MM.1S (cell line): ENCODE measurements at regions not wholly inside any gene's neighbourhood (a gene's known extent, or its start where the extent isn't known, plus 50 kb on each side); places are given as distances from the start of the nearest gene placed in this dataset.

Experiments used
- DNase-seq: peaks from one replicate; pipeline ENCODE4 v3.0.0-alpha.2; 2015
- H2AFZ ChIP-seq: fragments of 300-600 bp; sonication (generic); 2 replicates; pipeline ENCODE4 v1.6.0; 2016; ENCODE audit warnings: antibody characterized with exemption, low read length
- H3F3A ChIP-seq: fragments of 300-600 bp; sonication (generic); 2 replicates; pipeline ENCODE4 v1.6.1; 2016; ENCODE audit warnings: mild to moderate bottlenecking, antibody characterized with exemption, low read length, moderate library complexity, mixed read lengths; ENCODE audit not compliant: insufficient read depth
- H3K27ac ChIP-seq: fragments of 300-600 bp; sonication (generic); 2 replicates; pipeline ENCODE4 v1.5.1; 2016; ENCODE audit warnings: mild to moderate bottlenecking, low read length
- H3K27me3 ChIP-seq: fragments of 300-600 bp; sonication (generic); replicated peaks from 2 replicates; pipeline ENCODE4 v1.6.0; 2016; ENCODE audit warnings: low read length; ENCODE audit not compliant: insufficient read depth
- H3K36me3 ChIP-seq: fragments of 300-600 bp; sonication (generic); replicated peaks from 2 replicates; pipeline ENCODE4 v1.6.1; 2016; ENCODE audit warnings: mild to moderate bottlenecking, low read length, mixed read lengths; ENCODE audit not compliant: insufficient read depth
- H3K4me1 ChIP-seq: fragments of 300-600 bp; sonication (generic); 2 replicates; pipeline ENCODE4 v1.6.1; 2016; ENCODE audit warnings: low read length, mixed read lengths
- H3K4me2 ChIP-seq: fragments of 300-600 bp; sonication (generic); 2 replicates; pipeline ENCODE4 v1.6.0; 2016; ENCODE audit warnings: low read depth, low read length
- H3K4me3 ChIP-seq: fragments of 300-600 bp; sonication (generic); 2 replicates; pipeline ENCODE4 v1.5.1; 2016; ENCODE audit warnings: low read length, mixed read lengths
- H3K79me2 ChIP-seq: fragments of 300-600 bp; sonication (generic); 2 replicates; pipeline ENCODE4 v1.6.1; 2016; ENCODE audit warnings: mixed run types, low read length, mixed read lengths
- H3K9ac ChIP-seq: fragments of 300-600 bp; sonication (generic); 2 replicates; pipeline ENCODE4 v1.6.1; 2016; ENCODE audit warnings: low read length, mixed read lengths
- H3K9me2 ChIP-seq: fragments of 300-600 bp; sonication (generic); replicated peaks from 2 replicates; pipeline ENCODE4 v1.6.1; 2016; ENCODE audit warnings: mild to moderate bottlenecking, low read length, mixed read lengths; ENCODE audit not compliant: insufficient read depth
- H3K9me3 ChIP-seq: fragments of 300-600 bp; sonication (generic); replicated peaks from 2 replicates; pipeline ENCODE4 v1.6.1; 2016; ENCODE audit warnings: mild to moderate bottlenecking, low read length, mixed read lengths; ENCODE audit not compliant: insufficient read depth
- H4K20me1 ChIP-seq: fragments of 300-600 bp; sonication (generic); 2 replicates; pipeline ENCODE4 v1.6.1; 2016; ENCODE audit warnings: mild to moderate bottlenecking, low read length, moderate library complexity, mixed read lengths; ENCODE audit not compliant: insufficient read depth
- CTCF ChIP-seq: fragments of 300-600 bp; sonication (generic); IDR thresholded peaks from 2 replicates; pipeline ENCODE4 v1.5.1; 2016; ENCODE audit warnings: antibody characterized with exemption, low read length, mixed read lengths
- EZH2 ChIP-seq: fragments of 300-600 bp; sonication (generic); optimal IDR thresholded peaks from 2 replicates; pipeline ENCODE3; 2017; ENCODE audit warnings: low read depth, mild to moderate bottlenecking, antibody characterized with exemption, low read length, mixed read lengths
- EZH2phosphoT487 ChIP-seq: fragments of 300-600 bp; sonication (generic); IDR thresholded peaks from 2 replicates; pipeline ENCODE4 v1.6.1; 2018; ENCODE audit warnings: antibody characterized with exemption, low read length

DNA sequence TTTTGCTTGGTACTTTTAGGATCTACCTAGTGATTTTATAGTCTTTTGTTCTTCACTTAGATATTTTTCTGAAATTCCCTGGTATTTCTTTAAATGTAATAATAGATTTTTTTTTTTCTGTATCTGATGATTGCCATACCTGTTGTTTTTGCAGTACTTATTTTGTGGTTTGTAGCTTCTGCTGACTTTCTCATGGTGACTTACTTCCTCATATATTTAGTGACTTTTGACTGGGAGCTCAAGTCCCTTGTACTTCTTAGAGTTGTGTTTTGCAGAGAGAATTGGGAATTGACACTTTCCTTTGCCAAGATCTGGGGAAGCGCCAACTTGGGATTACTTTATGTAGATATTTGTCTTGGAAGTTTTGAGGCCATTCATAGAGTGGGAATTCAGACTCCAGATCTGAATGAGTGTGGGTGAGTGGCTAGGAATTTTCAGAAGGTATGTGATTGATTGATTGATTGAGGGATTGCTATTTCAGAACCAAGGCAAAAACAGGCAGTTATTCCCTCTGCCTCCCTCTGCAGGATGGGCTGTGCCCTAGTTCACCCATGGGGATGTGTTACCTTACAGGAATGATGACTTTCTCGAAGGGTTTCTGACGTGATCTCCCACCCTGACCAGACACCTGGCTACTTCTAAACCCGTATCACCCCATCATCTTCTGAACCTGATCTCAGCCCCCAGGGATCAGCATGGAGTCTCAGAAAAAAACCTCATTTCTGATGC, 219.5 kb downstream of the URB2 start:
- TF ChIP-seq CTCF (no peak), EZH2 (no peak), EZH2phosphoT487 (no peak)
- no peaks in the 10 kb centered on the region for H3K36me3 ChIP-seq
- no peaks in the 10 kb centered on the region for H3K79me2 ChIP-seq
- H4K20me1 ChIP-seq: no peaks in the 10 kb centered on the region
- H3K4me2 ChIP-seq: no peak overlapping the region
- H3K9me3 ChIP-seq: no peaks in the 10 kb centered on the region
- no peak overlapping the region for H2AFZ ChIP-seq
- H3K27me3 ChIP-seq: no peaks in the 10 kb centered on the region
- no peak overlapping the region for H3K4me3 ChIP-seq
- no peak overlapping the region for H3K27ac ChIP-seq
- no peak for DNase-seq
- H3F3A ChIP-seq: no peaks in the 10 kb centered on the region
- no peaks in the 10 kb centered on the region for H3K9me2 ChIP-seq
- no peak overlapping the region for H3K9ac ChIP-seq
- no peaks in the 10 kb centered on the region for H3K4me1 ChIP-seq

GRCh38 chr1:229846351-229846750, 220.3 kb downstream of the URB2 start:
- no peaks in the 10 kb centered on the region for H3K79me2 ChIP-seq
- H3F3A ChIP-seq: no peaks in the 10 kb centered on the region
- no peak overlapping the region for H2AFZ ChIP-seq
- H3K27ac ChIP-seq: no peak overlapping the region
- H3K9me3 ChIP-seq: no peaks in the 10 kb centered on the region
- no peak overlapping the region for H3K4me2 ChIP-seq
- no peak overlapping the region for H3K9ac ChIP-seq
- no peaks in the 10 kb centered on the region for H4K20me1 ChIP-seq
- no peaks in the 10 kb centered on the region for H3K36me3 ChIP-seq
- H3K9me2 ChIP-seq: no peaks in the 10 kb centered on the region
- H3K27me3 ChIP-seq: no peaks in the 10 kb centered on the region
- TF ChIP-seq EZH2phosphoT487 (no peak), CTCF (no peak), EZH2 (no peak)
- no peak for DNase-seq
- H3K4me3 ChIP-seq: no peak overlapping the region
- H3K4me1 ChIP-seq: no peaks in the 10 kb centered on the region

DNA sequence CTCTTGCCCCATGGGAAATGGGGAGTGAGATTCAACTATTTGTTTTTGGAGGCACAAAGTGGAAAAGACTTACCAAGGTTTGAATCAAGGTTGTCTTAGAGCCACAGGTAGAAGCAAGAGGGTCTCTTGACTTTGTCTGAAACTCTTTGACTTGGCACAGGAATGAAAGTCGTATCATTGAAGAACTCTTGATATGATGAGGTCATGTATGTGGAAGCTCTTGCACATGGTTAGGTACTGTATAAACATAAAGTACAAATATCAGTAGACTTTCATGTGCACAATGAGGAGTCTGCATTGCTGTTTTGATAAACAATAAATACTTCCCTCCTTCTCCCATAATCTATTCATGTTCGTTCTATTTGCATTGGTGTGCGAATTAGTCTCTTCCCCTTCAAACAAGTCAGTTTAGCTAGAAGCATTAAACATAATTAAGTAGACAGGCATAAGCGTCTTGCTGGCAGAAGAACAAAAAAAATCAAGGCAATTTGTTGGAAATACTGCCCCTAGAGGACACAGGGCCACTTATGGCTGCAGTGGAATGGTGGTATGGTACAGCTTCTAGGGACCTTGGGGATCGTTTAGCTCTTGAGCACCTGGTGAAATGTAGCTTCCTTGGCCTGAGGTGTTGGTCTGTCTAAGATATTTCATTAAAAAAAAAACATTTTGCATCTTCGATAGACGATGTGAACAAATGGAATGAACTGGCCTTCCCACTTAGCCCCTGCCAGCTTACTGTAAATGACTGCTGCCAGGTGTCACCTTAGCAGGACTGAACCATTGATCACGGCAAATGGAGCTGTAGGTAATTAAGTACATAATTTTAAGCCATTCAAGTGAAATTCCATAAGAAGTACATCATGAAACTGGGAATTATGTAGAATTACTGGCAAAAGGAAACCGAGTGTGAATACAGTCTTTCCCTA, 218.0 kb upstream of the GALNT2 start:
- Histone ChIP-seq H3K79me2 (no peaks in the 10 kb centered on the region), H3K4me3 (no peak overlapping the region), H3K4me1 (no peaks in the 10 kb centered on the region), H3K36me3 (no peaks in the 10 kb centered on the region), H3K9ac (no peak overlapping the region), H3F3A (no peaks in the 10 kb centered on the region), H3K9me3 (no peaks in the 10 kb centered on the region), H3K4me2 (no peak overlapping the region), H3K27ac (no peak overlapping the region), H3K9me2 (no peaks in the 10 kb centered on the region), H2AFZ (no peak overlapping the region), H3K27me3 (no peaks in the 10 kb centered on the region), H4K20me1 (no peaks in the 10 kb centered on the region)
- no peak for TF ChIP-seq EZH2phosphoT487
- no peak for TF ChIP-seq EZH2
- TF ChIP-seq CTCF: peak; percentile 58
- DNase-seq: peak; percentile 42
